ENCODE measurements at regions not wholly inside any gene's neighbourhood (a gene's known extent, or its start where the extent isn't known, plus 50 kb on each side); places are given as distances from the start of the nearest gene placed in this dataset.

DNA sequence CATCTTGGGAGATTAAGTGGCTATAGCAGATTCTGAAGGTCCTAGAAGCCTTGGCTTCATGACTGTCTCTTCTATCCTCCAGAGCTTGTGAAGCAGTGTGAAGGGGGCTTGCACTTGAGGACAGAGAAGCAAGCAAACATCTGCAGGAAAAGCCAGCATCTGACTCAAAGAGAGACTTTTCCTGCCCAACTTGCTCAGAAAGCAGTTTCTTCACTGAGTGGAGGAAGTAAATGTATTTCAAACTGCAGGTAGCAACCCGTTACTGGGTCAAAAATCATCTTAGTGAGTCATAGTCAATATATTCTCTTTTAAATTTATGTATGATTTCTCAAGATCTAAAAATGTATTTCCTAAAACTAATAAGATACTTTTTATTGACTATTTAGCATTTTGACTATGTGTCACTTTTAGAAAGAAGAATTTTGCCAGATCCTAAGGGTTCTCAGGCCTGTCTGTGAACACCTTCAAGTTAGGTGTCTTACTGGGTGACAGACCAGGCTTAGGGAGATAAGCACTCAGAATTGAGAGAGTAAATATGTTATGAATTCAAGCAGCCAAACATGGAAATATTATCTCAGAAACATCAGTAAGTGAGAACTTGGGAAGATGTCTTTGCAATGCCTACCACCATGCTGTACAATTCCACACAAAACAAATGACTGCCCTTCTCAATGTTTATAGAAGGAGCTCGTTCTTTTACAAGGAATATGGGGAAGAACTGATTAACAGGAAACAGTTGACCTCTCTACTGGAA lies 72.6 kb upstream of the DMAC1 start:
- DNase-seq (ENCODE audit: low read depth in 2 of 2) = no peak

DNA sequence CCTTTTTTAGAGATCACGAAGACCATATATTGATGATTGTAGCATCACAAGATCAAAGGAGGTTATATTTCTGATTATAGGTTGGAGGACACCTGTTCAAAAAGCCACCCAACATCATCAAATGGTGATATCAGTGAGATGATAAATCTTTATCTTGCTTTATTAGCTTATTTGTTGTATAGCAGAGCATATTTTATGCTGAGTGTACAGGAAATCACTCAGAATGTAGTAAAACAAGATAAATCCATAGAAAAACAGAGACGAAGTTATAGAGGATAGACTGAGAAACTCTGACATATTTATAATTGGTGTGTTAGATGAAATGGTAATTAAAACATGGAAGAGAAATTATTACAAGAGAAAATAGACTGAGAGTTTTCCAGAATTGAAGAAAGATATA lies 69.8 kb upstream of the DMAC1 start:
- DNase-seq (ENCODE audit: low read depth in 2 of 2) = no peak

DNA sequence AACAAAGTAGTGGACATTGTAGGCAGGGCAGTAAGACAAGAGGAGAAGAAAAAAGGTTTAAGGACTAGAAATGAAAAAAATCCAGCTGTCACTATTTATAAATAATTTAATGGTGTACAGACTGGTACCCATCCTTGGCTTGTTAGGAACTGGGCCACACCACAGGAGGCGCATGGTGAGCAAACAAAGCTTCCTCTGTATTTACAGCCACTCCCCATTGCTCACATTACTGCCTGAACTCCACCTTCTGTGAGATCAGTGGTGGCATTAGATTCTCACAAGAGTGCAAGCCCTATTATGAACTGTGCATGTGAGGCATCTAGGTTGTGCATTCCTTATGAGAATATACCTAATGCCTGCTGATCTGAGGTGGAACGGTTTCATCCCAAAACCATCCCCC lies 62.6 kb upstream of the DMAC1 start:
- no peak for DNase-seq (ENCODE audit: low read depth in 2 of 2)

DNA sequence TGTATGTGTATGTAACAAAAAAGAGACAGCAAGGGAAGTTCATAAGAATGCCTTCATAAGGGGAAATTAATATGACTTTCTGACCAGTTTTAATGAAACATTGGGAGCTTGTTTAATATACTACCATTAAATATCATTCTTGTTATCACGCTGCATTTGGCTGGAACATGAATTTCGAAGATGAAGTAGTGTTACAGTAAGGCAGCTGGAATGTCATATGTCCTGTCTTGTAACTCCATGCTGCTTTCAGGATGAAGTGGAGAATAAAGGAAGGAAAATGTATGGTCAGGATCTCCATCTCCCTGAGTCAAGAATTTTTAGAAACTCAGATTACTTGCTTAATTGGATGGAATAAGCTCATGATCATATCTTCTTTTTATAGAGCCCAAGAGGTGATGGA lies 61.5 kb upstream of the DMAC1 start:
- DNase-seq (ENCODE audit: low read depth in 2 of 2) = no peak

DNA sequence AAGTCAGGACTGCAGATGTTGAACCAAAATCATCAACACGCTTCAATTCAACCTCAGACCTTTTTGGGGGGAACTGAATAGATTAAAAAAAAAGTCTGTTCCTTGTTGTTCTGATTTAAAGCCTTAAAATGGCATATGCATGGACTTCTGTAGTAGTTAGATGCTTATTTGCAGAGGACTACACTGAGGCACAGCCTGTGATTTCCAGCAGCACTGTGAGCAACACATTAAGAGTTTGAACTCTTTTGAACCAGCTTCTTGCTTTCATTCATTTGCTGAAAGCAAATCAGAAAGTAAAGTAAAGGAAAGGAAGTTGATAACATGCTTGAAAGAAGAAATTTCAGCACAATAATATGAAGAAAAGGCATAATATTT lies 60.7 kb upstream of the DMAC1 start:
- DNase-seq (ENCODE audit: low read depth in 2 of 2) = no peak

DNA sequence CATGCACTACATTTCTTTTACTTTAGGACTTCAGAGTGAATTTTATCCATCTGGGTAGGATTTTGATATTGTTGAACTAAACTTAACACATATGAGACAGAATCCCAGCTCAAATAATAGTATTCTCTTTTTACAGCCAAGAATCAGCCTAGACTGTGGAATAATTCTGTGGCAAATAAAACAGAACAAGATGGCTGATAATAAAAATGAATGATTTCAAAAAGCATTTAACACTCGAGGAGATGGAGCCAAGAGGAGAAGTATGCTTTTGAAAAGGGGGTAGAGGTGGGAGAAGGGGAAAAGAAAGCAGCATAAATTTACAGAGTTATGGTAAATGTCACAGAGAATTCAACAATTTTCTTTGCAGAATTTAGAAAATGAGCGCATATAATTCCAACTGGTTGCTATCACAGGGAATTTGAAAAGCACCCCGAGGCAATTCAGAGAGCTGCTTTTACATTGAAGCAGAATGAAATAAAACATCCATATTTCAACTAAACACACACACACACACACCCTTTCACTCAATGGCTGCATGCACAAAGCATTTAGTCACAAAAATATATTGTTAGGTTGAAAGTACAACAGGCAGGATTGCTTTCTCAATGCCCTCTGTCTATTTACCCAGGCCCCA lies 60.2 kb upstream of the DMAC1 start:
- DNase-seq (ENCODE audit: low read depth in 2 of 2) = no peak

DNA sequence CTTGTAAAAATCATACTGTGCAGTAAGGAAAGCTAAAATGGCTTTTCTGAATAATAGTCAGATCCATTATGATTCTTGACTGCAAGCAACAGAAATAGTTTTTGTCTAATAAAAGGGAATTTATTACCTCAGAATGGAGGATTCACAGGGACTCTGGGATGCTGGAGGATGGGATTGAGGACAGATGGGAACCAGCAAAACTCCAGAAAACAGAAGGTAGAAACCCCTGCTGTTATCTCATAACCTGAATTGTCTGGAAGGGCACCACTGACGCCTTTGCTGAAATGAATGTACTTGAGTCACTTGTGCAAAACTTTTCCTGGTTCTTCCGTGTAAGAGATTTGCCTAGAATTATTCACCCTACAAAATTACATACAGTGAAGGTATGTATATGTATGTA lies 58.6 kb upstream of the DMAC1 start:
- no peak for DNase-seq (ENCODE audit: low read depth in 2 of 2)

DNA sequence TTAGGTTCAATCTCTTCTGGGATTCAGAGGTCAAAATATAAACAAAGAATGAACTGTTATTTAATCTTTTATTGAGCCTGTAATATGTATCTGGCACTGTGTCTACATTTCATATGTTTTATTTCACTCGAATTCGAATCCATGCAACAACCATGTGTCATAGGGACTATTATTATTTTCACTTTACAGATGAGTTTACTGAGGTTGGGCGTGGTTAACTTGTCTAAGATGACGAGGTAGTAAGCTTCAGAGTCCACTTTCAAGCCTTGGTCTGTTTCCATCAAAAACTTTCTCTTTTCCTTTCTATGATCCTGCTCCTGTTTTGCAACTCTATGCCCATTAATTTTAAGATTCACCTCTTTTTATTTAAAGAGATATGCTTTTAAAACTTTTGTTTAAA lies 55.2 kb upstream of the DMAC1 start:
- DNase-seq (ENCODE audit: low read depth in 2 of 2) = no peak

Data from stimulated activated CD4-positive, alpha-beta T cell treated with anti-CD3 and anti-CD28 coated beads, Interleukin-1b, Interleukin-23, amount 100 ng/mL, for 4 hours (primary cell).